Lower leg skin (tissue), 3 donors: ENCODE measurements at regions not wholly inside any gene's neighbourhood (a gene's known extent, or its start where the extent isn't known, plus 50 kb on each side); places are given as distances from the start of the nearest gene placed in this dataset.

Experiments used
- CTCF ChIP-seq, 3 donors: fragments of 450-650 bp; IDR thresholded peaks; one replicate each; pipeline ENCODE4 v1.5.1; 2016; ENCODE audit warnings: antibody characterized with exemption in 3 of 3, mild to moderate bottlenecking in 3 of 3, moderate library complexity in 2 of 3
- POLR2A ChIP-seq, 2 donors: fragments of 450-650 bp; IDR thresholded peaks; one replicate each; pipeline ENCODE4 v1.6.1; 2016 to 2017; ENCODE audit warnings: antibody characterized with exemption in 2 of 2, mild to moderate bottlenecking in 1 of 2, moderate library complexity in 1 of 2

GRCh38 chr2:57701391-57701791, 345.2 kb upstream of the VRK2 start:
- TF ChIP-seq CTCF (IDR thresholded peaks at IDR 0.05) (no peak), POLR2A (IDR thresholded peaks at IDR 0.05) (no peak)
